ENCODE measurements at regions not wholly inside any gene's neighbourhood (a gene's known extent, or its start where the extent isn't known, plus 50 kb on each side); places are given as distances from the start of the nearest gene placed in this dataset.

DNA sequence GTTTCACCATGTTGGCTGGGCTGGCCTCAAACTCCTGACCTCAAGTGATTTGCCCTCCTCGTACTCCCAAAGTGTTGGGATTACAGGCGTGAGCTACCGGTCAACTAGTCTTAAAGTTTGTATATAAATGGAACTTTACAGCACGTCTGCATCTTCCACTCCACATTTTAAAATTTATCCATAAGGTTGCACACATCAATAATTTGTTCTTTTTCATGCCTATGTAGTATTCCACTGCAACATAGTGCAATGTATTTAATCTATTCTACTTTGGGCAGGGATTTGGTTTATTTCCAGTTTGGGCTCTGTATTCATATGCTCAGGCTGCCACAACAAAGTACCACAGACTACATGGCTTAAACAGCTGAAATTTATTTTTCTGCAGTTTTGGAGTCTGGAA, 90.0 kb downstream of the NPTX2 start:
- Histone ChIP-seq H3K27me3 (ENCODE audit: control insufficient read depth in 4 of 4, insufficient read depth in 4 of 4, low read length in 3 of 4) (peaks cover 0 to 4% (median 0%) of the 10 kb centered on the region in 4 donors), H3K36me3 (ENCODE audit: control insufficient read depth in 4 of 4, insufficient read depth in 3 of 4, low read depth in 1 of 4, low read length in 3 of 4) (no peaks in the 10 kb centered on the region), H3K4me1 (ENCODE audit: control insufficient read depth in 4 of 4, insufficient read depth in 4 of 4, low read length in 3 of 4) (no peaks in the 10 kb centered on the region), H3K9me3 (ENCODE audit: control insufficient read depth in 4 of 4, low read length in 3 of 4) (no peaks in the 10 kb centered on the region), H3K9ac (ENCODE audit: low read depth in 1 of 2, low read length in 2 of 2) (no peak overlapping the region), H3K27ac (ENCODE audit: low read depth in 1 of 2, low read length in 2 of 2) (no peak overlapping the region), H3K4me3 (ENCODE audit: low read depth in 1 of 3, low read length in 3 of 3) (no peak overlapping the region)
- 77% methylated on average over 4 of the region's 4 CpGs for WGBS
- TF ChIP-seq RAD21 (IDR thresholded peaks at IDR 0.05) (no peak), GABPA (IDR thresholded peaks at IDR 0.05 in 1 of 2, conservative IDR thresholded peaks at IDR 0.05 in 1 of 2) (no peak)
- TF ChIP-seq, protein P1, sequence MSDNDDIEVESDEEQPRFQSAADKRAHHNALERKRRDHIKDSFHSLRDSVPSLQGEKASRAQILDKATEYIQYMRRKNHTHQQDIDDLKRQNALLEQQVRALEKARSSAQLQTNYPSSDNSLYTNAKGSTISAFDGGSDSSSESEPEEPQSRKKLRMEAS (IDR thresholded peaks at IDR 0.05), result no peak
- TF ChIP-seq, protein P2, sequence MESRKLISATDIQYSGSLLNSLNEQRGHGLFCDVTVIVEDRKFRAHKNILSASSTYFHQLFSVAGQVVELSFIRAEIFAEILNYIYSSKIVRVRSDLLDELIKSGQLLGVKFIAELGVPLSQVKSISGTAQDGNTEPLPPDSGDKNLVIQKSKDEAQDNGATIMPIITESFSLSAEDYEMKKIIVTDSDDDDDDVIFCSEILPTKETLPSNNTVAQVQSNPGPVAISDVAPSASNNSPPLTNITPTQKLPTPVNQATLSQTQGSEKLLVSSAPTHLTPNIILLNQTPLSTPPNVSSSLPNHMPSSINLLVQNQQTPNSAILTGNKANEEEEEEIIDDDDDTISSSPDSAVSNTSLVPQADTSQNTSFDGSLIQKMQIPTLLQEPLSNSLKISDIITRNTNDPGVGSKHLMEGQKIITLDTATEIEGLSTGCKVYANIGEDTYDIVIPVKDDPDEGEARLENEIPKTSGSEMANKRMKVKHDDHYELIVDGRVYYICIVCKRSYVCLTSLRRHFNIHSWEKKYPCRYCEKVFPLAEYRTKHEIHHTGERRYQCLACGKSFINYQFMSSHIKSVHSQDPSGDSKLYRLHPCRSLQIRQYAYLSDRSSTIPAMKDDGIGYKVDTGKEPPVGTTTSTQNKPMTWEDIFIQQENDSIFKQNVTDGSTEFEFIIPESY (IDR thresholded peaks at IDR 0.05), result no peak
- no peak for DNase-seq (ENCODE audit: low spot score)

DNA sequence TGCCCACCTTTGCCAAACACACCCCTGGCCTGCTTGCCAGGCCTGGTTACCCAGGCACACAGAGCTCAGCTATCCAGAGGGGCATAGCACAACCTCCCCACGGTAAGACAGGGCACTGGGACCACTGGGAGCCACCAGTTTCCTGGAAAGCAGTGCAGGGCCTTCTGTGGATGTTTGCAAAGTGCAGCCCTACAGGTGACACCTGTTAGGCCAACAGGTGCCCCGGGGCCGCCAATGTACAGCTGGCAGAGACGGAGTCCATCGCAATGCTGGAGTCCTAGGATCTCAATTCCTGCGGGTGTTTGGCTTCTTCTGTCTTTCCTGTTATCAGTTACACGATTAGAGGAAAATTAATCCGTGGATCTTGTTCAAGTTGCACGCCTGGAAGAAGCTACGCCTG, 94.9 kb downstream of the NPTX2 start:
- no peak for DNase-seq (ENCODE audit: low spot score)
- no peaks in the 10 kb centered on the region for H3K4me1 ChIP-seq (ENCODE audit: control insufficient read depth in 4 of 4, insufficient read depth in 4 of 4, low read length in 3 of 4)
- no peak overlapping the region for H3K4me3 ChIP-seq (ENCODE audit: low read depth in 1 of 3, low read length in 3 of 3)
- H3K27ac ChIP-seq (ENCODE audit: low read depth in 1 of 2, low read length in 2 of 2), result no peak overlapping the region
- WGBS, result 87% methylated on average over 10 of the region's 10 CpGs
- H3K36me3 ChIP-seq (ENCODE audit: control insufficient read depth in 4 of 4, insufficient read depth in 3 of 4, low read depth in 1 of 4, low read length in 3 of 4), result no peaks in the 10 kb centered on the region
- no peak overlapping the region for H3K9ac ChIP-seq (ENCODE audit: low read depth in 1 of 2, low read length in 2 of 2)
- no peaks in the 10 kb centered on the region for H3K9me3 ChIP-seq (ENCODE audit: control insufficient read depth in 4 of 4, low read length in 3 of 4)
- no peaks in the 10 kb centered on the region for H3K27me3 ChIP-seq (ENCODE audit: control insufficient read depth in 4 of 4, insufficient read depth in 4 of 4, low read length in 3 of 4)
- TF ChIP-seq RXRA (IDR thresholded peaks at IDR 0.05) (no peak), FOXA1 (IDR thresholded peaks at IDR 0.05) (no peak), YY1 (IDR thresholded peaks at IDR 0.05) (no peak), HNF4G (IDR thresholded peaks at IDR 0.05) (no peak), JUND (IDR thresholded peaks at IDR 0.05) (no peak), GABPA (IDR thresholded peaks at IDR 0.05 in 1 of 2, conservative IDR thresholded peaks at IDR 0.05 in 1 of 2) (no peak), HNF4A (conservative IDR thresholded peaks at IDR 0.05) (no peak), TAF1 (conservative IDR thresholded peaks at IDR 0.05) (no peak), EGR1 (IDR thresholded peaks at IDR 0.05; ENCODE audit: low read depth in 2 of 2) (no peak), RAD21 (IDR thresholded peaks at IDR 0.05) (no peak), FOXA2 (IDR thresholded peaks at IDR 0.05) (no peak), NR2F2 (IDR thresholded peaks at IDR 0.05) (no peak), SP1 (IDR thresholded peaks at IDR 0.05) (no peak)
- TF ChIP-seq, protein P3, sequence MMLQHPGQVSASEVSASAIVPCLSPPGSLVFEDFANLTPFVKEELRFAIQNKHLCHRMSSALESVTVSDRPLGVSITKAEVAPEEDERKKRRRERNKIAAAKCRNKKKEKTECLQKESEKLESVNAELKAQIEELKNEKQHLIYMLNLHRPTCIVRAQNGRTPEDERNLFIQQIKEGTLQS (IDR thresholded peaks at IDR 0.05), result no peak
- TF ChIP-seq, protein P4, sequence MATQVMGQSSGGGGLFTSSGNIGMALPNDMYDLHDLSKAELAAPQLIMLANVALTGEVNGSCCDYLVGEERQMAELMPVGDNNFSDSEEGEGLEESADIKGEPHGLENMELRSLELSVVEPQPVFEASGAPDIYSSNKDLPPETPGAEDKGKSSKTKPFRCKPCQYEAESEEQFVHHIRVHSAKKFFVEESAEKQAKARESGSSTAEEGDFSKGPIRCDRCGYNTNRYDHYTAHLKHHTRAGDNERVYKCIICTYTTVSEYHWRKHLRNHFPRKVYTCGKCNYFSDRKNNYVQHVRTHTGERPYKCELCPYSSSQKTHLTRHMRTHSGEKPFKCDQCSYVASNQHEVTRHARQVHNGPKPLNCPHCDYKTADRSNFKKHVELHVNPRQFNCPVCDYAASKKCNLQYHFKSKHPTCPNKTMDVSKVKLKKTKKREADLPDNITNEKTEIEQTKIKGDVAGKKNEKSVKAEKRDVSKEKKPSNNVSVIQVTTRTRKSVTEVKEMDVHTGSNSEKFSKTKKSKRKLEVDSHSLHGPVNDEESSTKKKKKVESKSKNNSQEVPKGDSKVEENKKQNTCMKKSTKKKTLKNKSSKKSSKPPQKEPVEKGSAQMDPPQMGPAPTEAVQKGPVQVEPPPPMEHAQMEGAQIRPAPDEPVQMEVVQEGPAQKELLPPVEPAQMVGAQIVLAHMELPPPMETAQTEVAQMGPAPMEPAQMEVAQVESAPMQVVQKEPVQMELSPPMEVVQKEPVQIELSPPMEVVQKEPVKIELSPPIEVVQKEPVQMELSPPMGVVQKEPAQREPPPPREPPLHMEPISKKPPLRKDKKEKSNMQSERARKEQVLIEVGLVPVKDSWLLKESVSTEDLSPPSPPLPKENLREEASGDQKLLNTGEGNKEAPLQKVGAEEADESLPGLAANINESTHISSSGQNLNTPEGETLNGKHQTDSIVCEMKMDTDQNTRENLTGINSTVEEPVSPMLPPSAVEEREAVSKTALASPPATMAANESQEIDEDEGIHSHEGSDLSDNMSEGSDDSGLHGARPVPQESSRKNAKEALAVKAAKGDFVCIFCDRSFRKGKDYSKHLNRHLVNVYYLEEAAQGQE (IDR thresholded peaks at IDR 0.05), result no peak
- TF ChIP-seq, protein P1 (IDR thresholded peaks at IDR 0.05), result no peak
- TF ChIP-seq, protein P2 (IDR thresholded peaks at IDR 0.05), result no peak
- TF ChIP-seq, protein P5, sequence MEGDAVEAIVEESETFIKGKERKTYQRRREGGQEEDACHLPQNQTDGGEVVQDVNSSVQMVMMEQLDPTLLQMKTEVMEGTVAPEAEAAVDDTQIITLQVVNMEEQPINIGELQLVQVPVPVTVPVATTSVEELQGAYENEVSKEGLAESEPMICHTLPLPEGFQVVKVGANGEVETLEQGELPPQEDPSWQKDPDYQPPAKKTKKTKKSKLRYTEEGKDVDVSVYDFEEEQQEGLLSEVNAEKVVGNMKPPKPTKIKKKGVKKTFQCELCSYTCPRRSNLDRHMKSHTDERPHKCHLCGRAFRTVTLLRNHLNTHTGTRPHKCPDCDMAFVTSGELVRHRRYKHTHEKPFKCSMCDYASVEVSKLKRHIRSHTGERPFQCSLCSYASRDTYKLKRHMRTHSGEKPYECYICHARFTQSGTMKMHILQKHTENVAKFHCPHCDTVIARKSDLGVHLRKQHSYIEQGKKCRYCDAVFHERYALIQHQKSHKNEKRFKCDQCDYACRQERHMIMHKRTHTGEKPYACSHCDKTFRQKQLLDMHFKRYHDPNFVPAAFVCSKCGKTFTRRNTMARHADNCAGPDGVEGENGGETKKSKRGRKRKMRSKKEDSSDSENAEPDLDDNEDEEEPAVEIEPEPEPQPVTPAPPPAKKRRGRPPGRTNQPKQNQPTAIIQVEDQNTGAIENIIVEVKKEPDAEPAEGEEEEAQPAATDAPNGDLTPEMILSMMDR (IDR thresholded peaks at IDR 0.05; ENCODE audit: low read depth, low read length, missing input control), result no peak

All from liver (tissue), 8 donors.